OCI-LY3 (cell line): ENCODE measurements at regions not wholly inside any gene's neighbourhood (a gene's known extent, or its start where the extent isn't known, plus 50 kb on each side); places are given as distances from the start of the nearest gene placed in this dataset.

Source experiments
- H2AFZ ChIP-seq: fragments of 200-600, 300-600 bp; shearing (Covaris generic); 2 replicates; pipeline ENCODE4 v1.6.0; 2014; ENCODE audit warnings: antibody characterized with exemption, low read depth, low read length
- H3K27ac ChIP-seq: fragments of 200-600, 300-600 bp; sonication (generic); 2 replicates; pipeline ENCODE4 v1.5.1; 2014; ENCODE audit warnings: mild to moderate bottlenecking, low read length, moderate library complexity, mixed read lengths
- H3K27me3 ChIP-seq: fragments of 200-600, 300-600 bp; sonication (generic); 2 replicates; pipeline ENCODE4 v1.6.1; 2014; ENCODE audit warnings: low read depth, low read length, mixed read lengths
- H3K36me3 ChIP-seq: fragments of 200-600, 300-600 bp; sonication (generic); replicated peaks from 2 replicates; pipeline ENCODE3; 2014; ENCODE audit warnings: low read depth, low read length, mixed read lengths
- H3K4me1 ChIP-seq: fragments of 300-600, 200-600 bp; sonication (generic); 2 replicates; pipeline ENCODE4 v1.6.1; 2014; ENCODE audit warnings: low read length, mixed read lengths
- H3K4me2 ChIP-seq: fragments of 200-600, 300-600 bp; sonication (generic); 2 replicates; pipeline ENCODE4 v1.6.1; 2014; ENCODE audit warnings: low read length, mixed read lengths
- H3K4me3 ChIP-seq: fragments of 300-600, 200-600 bp; sonication (generic); 2 replicates; pipeline ENCODE4 v1.5.1; 2014; ENCODE audit warnings: antibody characterized with exemption, mild to moderate bottlenecking, low read length, moderate library complexity
- H3K79me2 ChIP-seq: fragments of 300-600, 200-600 bp; shearing (Covaris generic); 2 replicates; pipeline ENCODE4 v1.6.1; 2014; ENCODE audit warnings: mild to moderate bottlenecking, low read length, mixed read lengths
- H3K9ac ChIP-seq: fragments of 300-600, 200-600 bp; shearing (Covaris generic); 2 replicates; pipeline ENCODE4 v1.6.0; 2014; ENCODE audit warnings: mild to moderate bottlenecking, low read length, moderate library complexity
- H3K9me3 ChIP-seq: fragments of 200-600, 300-600 bp; shearing (Covaris generic); 2 replicates; pipeline ENCODE4 v1.6.1; 2014; ENCODE audit warnings: low read length, mixed read lengths; ENCODE audit not compliant: insufficient read depth
- H4K20me1 ChIP-seq: fragments of 200-600, 300-600 bp; sonication (generic); 2 replicates; pipeline ENCODE4 v1.6.1; 2016; ENCODE audit warnings: low read length, mixed read lengths; ENCODE audit not compliant: insufficient read depth
- EZH2phosphoT487 ChIP-seq: fragments of 200-600 bp; shearing (Covaris generic); IDR thresholded peaks from 2 replicates; pipeline ENCODE4 v1.6.1; 2018; ENCODE audit warnings: antibody characterized with exemption, mixed run types, low read depth
- TF ChIP-seq, protein P1 (sequence below): fragments of 200-600, 300-600 bp; sonication (generic); IDR thresholded peaks from 2 replicates; pipeline ENCODE4 v1.5.1; 2014; ENCODE audit warnings: antibody characterized with exemption, low read length, low read depth

DNA sequence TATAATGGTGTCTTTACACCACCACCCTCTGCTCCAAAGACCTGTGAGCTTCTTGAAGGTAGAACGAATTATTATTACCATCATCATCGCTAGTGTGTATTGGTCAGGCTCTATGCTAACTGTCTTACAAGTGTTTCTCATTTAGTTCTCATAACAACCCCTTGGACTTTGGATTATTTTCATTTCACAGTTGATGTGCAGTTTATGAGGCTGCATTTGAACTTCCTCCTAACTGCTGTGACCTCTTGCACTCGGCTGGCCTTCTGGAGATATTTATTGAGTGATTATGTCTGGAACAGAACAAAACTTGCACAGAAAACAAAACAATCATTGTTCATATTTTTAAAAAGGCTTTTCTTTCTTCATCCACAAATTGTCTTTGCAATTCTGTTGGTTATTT lies 306.3 kb upstream of the SGCD start:
- Histone ChIP-seq H4K20me1 (no peaks in the 10 kb centered on the region), H3K4me1 (no peaks in the 10 kb centered on the region), H3K4me3 (no peak overlapping the region), H3K27ac (no peak overlapping the region), H3K4me2 (no peak overlapping the region), H3K9ac (no peak overlapping the region), H3K9me3 (no peaks in the 10 kb centered on the region), H3K36me3 (no peaks in the 10 kb centered on the region), H3K79me2 (no peaks in the 10 kb centered on the region), H3K27me3 (no peaks in the 10 kb centered on the region), H2AFZ (no peak overlapping the region)
- no peak for TF ChIP-seq EZH2phosphoT487
- TF ChIP-seq, protein P1, sequence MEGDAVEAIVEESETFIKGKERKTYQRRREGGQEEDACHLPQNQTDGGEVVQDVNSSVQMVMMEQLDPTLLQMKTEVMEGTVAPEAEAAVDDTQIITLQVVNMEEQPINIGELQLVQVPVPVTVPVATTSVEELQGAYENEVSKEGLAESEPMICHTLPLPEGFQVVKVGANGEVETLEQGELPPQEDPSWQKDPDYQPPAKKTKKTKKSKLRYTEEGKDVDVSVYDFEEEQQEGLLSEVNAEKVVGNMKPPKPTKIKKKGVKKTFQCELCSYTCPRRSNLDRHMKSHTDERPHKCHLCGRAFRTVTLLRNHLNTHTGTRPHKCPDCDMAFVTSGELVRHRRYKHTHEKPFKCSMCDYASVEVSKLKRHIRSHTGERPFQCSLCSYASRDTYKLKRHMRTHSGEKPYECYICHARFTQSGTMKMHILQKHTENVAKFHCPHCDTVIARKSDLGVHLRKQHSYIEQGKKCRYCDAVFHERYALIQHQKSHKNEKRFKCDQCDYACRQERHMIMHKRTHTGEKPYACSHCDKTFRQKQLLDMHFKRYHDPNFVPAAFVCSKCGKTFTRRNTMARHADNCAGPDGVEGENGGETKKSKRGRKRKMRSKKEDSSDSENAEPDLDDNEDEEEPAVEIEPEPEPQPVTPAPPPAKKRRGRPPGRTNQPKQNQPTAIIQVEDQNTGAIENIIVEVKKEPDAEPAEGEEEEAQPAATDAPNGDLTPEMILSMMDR: no peak

DNA sequence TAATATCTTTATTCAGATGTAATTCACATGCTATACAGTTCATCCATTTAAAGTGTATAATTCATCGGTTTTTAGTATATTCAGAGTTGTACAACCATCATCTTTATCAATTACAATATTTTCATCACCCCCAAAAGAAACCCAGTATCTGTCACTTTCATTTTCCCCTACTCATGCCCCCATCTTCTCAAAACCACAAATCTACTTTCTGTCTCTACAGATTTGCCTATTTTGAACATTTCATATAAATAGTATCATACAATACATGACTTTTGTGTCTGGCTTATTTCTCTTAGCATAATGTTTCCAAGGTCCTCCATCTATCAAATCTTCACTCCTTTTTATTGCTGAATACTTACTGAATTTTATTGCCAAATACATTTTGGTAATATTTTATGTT lies 305.1 kb upstream of the SGCD start:
- H4K20me1 ChIP-seq: no peaks in the 10 kb centered on the region
- TF ChIP-seq, protein P1: no peak
- no peak for TF ChIP-seq EZH2phosphoT487
- H3K27me3 ChIP-seq: no peaks in the 10 kb centered on the region
- H3K4me2 ChIP-seq: no peak overlapping the region
- H2AFZ ChIP-seq: no peak overlapping the region
- H3K27ac ChIP-seq: no peak overlapping the region
- H3K9ac ChIP-seq: no peak overlapping the region
- no peak overlapping the region for H3K4me3 ChIP-seq
- no peaks in the 10 kb centered on the region for H3K36me3 ChIP-seq
- H3K79me2 ChIP-seq: no peaks in the 10 kb centered on the region
- no peaks in the 10 kb centered on the region for H3K9me3 ChIP-seq
- H3K4me1 ChIP-seq: no peaks in the 10 kb centered on the region

DNA sequence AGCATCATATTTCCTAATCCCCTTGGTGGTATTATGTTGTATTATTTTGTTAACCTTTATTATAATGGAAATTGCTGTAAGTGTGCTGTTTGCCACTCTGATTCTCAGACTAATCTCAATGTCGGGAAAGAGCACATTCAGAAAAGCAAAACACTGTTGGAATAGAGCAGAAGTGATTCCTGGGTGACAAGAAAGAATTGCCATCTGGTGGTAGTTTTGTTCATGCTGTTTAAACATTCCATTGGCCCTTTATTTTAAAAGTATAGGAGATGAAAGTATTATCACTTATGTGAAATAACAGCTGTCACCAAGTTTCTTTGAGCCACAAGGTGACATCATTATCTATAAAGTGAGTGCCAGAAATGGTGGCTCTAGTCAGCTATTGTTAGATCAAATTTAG lies 301.3 kb upstream of the SGCD start:
- Histone ChIP-seq H3K27ac (no peak overlapping the region), H3K9ac (no peak overlapping the region), H2AFZ (no peak overlapping the region), H4K20me1 (no peaks in the 10 kb centered on the region), H3K36me3 (no peaks in the 10 kb centered on the region), H3K4me2 (no peak overlapping the region), H3K4me3 (no peak overlapping the region), H3K79me2 (no peaks in the 10 kb centered on the region), H3K27me3 (no peaks in the 10 kb centered on the region), H3K9me3 (no peaks in the 10 kb centered on the region), H3K4me1 (no peaks in the 10 kb centered on the region)
- TF ChIP-seq EZH2phosphoT487: no peak
- TF ChIP-seq, protein P1: no peak

DNA sequence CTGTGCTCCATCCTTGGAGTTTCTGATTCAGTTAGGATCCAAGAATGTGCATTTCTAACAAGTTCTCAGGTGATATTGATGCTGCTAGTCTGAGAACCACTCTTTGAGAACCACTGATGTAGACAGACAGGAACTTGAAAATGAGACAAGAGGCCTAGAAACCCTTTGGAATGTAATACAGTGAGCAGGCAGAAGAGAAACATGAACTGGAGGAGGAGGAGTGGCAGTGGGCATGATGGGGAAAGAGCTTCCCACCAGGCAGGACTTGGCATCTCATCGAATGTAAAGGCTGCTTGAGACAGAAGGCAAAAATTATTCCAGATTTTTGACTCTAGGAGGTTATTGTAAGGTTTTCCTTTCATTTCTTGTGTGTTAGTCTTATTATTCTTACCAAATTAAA lies 295.8 kb upstream of the SGCD start:
- no peaks in the 10 kb centered on the region for H3K79me2 ChIP-seq
- H3K27me3 ChIP-seq: no peaks in the 10 kb centered on the region
- TF ChIP-seq, protein P1: no peak
- no peak for TF ChIP-seq EZH2phosphoT487

More for the DNA sequence above, 295.8 kb upstream of the SGCD start:
- no peak overlapping the region for H3K27ac ChIP-seq
- no peaks in the 10 kb centered on the region for H3K9me3 ChIP-seq
- H3K4me1 ChIP-seq: no peaks in the 10 kb centered on the region
- H3K9ac ChIP-seq: no peak overlapping the region
- H3K4me3 ChIP-seq: no peak overlapping the region
- no peak overlapping the region for H3K4me2 ChIP-seq
- no peaks in the 10 kb centered on the region for H4K20me1 ChIP-seq
- no peaks in the 10 kb centered on the region for H3K36me3 ChIP-seq
- H2AFZ ChIP-seq: no peak overlapping the region
